ENCODE measurements at regions not wholly inside any gene's neighbourhood (a gene's known extent, or its start where the extent isn't known, plus 50 kb on each side); places are given as distances from the start of the nearest gene placed in this dataset.

GRCh38 chr1:65688848-65689247 is 103.8 kb upstream of the PDE4B start:
- TF ChIP-seq POLR2A (IDR thresholded peaks at IDR 0.05) (no peak), CTCF (IDR thresholded peaks at IDR 0.05) (no peak)

Measured in heart left ventricle (tissue), 13 donors.